Ovary (tissue), 3 donors: ENCODE measurements at regions not wholly inside any gene's neighbourhood (a gene's known extent, or its start where the extent isn't known, plus 50 kb on each side); places are given as distances from the start of the nearest gene placed in this dataset.

Experiments
- EP300 ChIP-seq: sonication (generic); formaldehyde crosslinking; IDR thresholded peaks from one replicate; pipeline ENCODE4 v1.6.1; 2017; ENCODE audit warnings: antibody characterized with exemption
- TF ChIP-seq, protein P1 (sequence below), 3 donors: fragments of 450-650 bp in 2 of 3; fragments of 200-600 bp in 1 of 3; IDR thresholded peaks; one replicate each; pipeline versions ENCODE4 v1.5.1 to v1.8.0; 2016 to 2022; ENCODE audit warnings: antibody characterized with exemption in 3 of 3, mild to moderate bottlenecking in 1 of 3
- donor health status: DM: no; HTN: no; CAD: no.

DNA sequence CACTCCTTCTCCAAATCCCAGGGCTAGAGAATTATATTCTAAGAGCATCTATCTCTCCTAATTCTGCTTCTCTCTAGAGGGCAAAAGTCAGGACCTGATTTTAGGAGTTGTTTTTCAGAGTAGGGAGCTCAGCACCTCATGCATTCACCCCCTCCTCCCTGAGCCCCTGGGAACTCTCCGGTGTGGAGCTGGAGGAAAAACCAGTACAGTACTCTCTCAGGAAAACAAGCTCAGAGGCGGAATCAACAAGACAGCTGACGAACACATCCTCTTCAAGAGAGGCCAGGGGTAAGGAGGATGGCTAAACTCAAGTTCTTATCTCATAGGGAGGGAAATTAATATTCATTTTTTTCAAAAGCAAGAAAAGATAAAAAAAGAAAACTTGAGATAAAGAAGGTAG is 120.1 kb upstream of the CDYL start:
- TF ChIP-seq, protein P1, sequence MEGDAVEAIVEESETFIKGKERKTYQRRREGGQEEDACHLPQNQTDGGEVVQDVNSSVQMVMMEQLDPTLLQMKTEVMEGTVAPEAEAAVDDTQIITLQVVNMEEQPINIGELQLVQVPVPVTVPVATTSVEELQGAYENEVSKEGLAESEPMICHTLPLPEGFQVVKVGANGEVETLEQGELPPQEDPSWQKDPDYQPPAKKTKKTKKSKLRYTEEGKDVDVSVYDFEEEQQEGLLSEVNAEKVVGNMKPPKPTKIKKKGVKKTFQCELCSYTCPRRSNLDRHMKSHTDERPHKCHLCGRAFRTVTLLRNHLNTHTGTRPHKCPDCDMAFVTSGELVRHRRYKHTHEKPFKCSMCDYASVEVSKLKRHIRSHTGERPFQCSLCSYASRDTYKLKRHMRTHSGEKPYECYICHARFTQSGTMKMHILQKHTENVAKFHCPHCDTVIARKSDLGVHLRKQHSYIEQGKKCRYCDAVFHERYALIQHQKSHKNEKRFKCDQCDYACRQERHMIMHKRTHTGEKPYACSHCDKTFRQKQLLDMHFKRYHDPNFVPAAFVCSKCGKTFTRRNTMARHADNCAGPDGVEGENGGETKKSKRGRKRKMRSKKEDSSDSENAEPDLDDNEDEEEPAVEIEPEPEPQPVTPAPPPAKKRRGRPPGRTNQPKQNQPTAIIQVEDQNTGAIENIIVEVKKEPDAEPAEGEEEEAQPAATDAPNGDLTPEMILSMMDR (IDR thresholded peaks at IDR 0.05) = no peak
- no peak for TF ChIP-seq EP300
